Epithelial cell of prostate (primary cell): ENCODE measurements at regions not wholly inside any gene's neighbourhood (a gene's known extent, or its start where the extent isn't known, plus 50 kb on each side); places are given as distances from the start of the nearest gene placed in this dataset.
"Not testable (repeated sequence)": the region's sequence is repeated elsewhere in the genome, so short reads cannot be mapped to it uniquely, and the experiment has no call there.

Source experiments
- DNase-seq: peaks from one replicate; pipeline ENCODE4 v3.0.0-alpha.2; 2011; ENCODE audit warnings: low read depth, low spot score
- H3K27ac ChIP-seq: fragments of 450-650 bp; 2 replicates; pipeline ENCODE4 v1.5.1; 2017; ENCODE audit warnings: mild to moderate bottlenecking

GRCh38 chr4:12534684-12535083, 949.5 kb downstream of the RAB28 start:
- DNase-seq, result no peak
- H3K27ac ChIP-seq, result no peak overlapping the region

GRCh38 chr4:12519426-12519825, 964.7 kb downstream of the RAB28 start:
- no peak for DNase-seq
- no peak overlapping the region for H3K27ac ChIP-seq

DNA sequence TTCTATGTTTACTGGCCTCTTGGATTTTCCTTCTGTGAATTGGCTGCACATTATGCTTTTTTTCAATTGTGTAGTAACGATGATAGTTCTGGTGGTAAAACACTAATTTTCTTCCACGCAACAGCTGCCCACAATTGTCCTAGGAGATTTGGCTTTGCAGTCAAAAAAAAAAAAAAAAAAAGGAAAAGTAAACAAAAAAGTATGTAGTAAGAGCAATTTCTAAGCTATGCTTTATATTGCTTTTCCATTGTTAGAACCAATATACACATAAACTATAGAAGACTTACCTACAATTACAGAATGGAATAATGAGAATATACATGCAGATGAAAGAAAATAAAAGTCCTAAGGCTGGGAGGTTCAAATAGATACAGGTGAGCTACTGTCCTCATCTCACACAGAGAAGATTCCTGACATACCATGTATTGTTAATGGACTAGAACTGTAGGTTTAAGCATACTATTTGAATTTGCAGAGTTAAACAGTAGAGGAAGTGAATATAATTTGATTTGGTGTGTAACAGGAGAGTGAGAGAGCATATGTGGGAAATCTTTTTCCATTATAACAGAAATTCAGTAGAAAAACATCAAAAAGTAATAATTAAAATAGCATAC, 976.2 kb downstream of the RAB28 start:
- DNase-seq, result no peak
- no peak overlapping the region for H3K27ac ChIP-seq

DNA sequence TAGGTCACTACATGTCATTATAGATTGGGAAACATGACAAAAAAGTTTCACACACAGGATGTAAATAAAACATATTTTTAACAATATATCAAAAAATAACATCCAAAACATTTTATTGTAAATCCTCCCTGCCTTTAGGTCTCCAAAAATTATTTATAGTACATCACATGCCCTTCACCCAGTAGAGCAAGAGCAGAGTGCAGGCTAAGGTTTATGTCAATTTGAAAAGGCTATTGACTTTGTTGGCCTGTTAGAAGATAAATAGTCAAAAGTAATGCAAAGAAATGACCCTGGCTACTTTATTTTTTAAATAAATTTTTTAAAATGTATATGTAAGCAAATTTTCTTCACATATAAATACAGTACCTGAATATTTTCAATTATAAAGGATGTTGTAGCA, 983.7 kb downstream of the RAB28 start:
- no peak overlapping the region for H3K27ac ChIP-seq

DNA sequence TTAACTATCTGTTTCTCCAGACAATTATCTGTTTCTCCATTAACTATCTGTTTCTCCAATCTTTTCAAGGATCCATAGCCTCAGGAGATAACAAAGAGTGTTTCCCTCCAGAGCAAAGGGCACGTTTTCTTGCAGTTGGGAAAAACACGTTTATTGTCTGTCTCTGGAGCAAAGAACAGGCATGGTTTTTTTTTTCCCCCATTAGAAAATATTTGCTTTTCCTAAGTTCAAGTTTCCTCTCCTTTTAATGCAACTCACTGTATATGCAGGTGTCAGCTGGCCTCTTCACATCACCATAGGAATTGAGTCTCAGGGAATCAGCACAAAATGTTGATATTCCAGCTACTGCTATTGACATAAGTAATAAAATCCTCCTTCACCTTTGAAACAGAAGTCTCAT, 984.4 kb downstream of the RAB28 start:
- H3K27ac ChIP-seq, result no peak overlapping the region
- no peak for DNase-seq

More for the DNA sequence above, 983.7 kb downstream of the RAB28 start:
- DNase-seq, result no peak

DNA sequence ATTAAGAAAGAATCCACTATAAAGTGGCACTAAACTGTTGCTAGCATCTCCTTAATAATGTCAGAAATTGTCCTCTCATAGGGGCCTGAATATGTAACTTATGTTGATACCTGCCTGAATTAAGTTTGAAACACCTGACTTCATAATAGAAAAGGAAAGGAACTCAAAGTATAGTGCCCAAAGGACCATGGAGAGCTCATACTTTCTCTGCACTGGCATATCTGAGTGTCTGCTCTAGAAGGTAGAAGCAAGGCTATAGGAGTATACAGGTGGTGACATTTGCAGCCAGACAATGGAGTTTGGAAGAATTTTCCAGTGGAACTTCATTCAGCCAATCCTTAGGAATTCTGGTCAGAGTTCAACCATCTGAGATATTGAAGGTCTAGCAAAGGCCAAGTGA, 988.9 kb downstream of the RAB28 start:
- no peak for DNase-seq
- no peak overlapping the region for H3K27ac ChIP-seq

DNA sequence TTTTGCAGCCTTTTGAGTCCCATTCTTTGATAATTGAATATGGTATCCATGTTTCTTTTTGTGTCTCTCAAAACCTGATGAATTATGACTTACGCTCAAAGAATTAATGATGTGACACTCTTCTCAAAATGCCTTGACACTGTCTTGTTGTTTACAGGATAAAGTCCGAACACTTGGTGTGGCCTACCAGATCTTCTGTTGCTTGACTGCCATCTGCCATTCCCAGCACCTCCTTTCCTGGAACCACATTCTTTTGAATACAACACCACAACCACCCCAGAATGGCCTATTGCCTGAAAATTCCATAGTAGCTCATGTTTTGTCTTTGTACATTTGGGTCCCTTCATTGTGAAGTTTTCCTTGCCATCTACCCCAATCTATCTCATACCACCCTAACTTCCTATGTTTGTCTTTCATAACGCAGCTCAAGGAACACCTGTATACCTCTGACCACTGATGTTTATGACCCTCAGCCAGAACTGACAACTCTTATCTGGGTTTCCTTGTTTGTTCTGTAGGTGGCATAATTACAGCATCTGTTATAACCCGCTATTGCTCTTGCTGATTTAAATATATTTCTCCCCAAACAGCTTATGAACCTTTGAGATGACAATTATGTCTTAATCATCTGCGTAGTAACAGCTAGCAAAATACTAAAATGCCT, 991.3 kb downstream of the RAB28 start:
- DNase-seq, result no peak
- no peak overlapping the region for H3K27ac ChIP-seq

- no peak overlapping the region for H3K27ac ChIP-seq
- DNase-seq, result no peak
These were observed 995.5 kb downstream of the RAB28 start for GRCh38 chr4:12488672-12489071.

- no peak for DNase-seq
- H3K27ac ChIP-seq, result no peak overlapping the region
These were observed 997.1 kb downstream of the RAB28 start for GRCh38 chr4:12487000-12487399.

DNA sequence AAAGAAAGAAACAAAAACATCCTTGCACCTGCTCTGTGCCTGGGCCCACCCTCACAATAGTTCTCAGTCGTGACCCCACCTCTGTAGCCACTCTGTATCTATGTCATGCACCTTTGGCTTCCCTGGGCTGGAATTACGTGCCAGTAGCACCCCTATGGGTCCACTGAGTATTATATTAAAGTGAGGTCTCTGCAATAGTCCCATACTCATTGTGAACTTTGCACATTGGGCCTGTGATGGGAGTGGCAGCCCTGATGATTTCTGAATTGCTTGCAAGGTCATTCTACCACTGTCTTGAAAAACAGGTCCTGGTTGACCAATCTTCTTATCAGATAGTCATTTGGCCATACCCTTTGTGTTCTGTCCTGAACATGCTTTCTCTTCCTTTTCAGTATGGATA, 1012.1 kb downstream of the RAB28 start:
- no peak for DNase-seq
- no peak overlapping the region for H3K27ac ChIP-seq

DNA sequence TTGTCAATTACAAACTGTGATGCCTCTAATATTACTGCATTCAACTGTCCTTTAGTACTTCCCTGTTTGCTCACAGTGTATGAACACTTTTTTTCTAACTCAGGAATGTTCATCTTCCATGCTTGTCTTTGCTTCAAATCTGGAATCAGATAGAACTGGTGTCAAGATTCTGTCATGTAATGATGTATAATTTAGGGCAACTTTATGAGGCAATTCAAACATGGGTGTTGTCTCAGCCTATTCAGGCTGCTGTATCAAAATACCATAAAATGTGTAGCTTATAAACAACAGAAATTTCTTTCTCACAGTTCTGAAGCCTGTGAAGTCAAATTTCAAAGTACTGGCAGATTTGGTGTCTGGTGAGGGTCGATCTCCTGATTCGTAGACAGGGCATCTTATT, 1012.9 kb downstream of the RAB28 start:
- DNase-seq, result no peak
- H3K27ac ChIP-seq, result no peak overlapping the region

GRCh38 chr4:12461576-12461975, 1022.6 kb downstream of the RAB28 start:
- not testable (repeated sequence) for DNase-seq, H3K27ac ChIP-seq

- DNase-seq, result no peak
These were observed 1025.0 kb downstream of the RAB28 start for GRCh38 chr4:12459126-12459525.

GRCh38 chr4:12458621-12459020, 1025.5 kb downstream of the RAB28 start:
- no peak overlapping the region for H3K27ac ChIP-seq
- peak; percentile 76 for DNase-seq

More at GRCh38 chr4:12459126-12459525, 1025.0 kb downstream of the RAB28 start:
- no peak overlapping the region for H3K27ac ChIP-seq

- DNase-seq, result no peak
These were observed 1023.6 kb upstream of the HS3ST1 start for GRCh38 chr4:12452291-12452690.

DNA sequence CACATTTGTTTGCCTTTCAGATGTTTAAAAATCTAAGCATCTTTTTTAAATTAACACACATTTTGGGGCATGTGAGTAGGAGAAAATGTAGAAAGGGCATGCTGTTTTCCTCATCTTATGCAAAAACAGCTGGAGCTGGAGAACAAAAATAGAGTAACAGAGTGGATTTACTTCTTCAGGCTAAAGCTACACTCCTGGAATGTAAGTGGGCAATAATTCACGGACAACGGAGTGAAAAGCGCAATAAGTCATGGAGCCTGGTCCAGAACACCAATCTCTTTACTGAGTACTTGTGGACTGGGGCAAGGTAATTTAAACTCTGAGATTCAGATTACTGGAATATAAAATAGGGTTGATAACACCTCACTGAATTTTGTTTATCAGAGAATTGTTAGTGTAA, 1018.8 kb upstream of the HS3ST1 start:
- H3K27ac ChIP-seq, result no peak overlapping the region
- DNase-seq, result no peak

More at GRCh38 chr4:12452291-12452690, 1023.6 kb upstream of the HS3ST1 start:
- H3K27ac ChIP-seq, result no peak overlapping the region

DNA sequence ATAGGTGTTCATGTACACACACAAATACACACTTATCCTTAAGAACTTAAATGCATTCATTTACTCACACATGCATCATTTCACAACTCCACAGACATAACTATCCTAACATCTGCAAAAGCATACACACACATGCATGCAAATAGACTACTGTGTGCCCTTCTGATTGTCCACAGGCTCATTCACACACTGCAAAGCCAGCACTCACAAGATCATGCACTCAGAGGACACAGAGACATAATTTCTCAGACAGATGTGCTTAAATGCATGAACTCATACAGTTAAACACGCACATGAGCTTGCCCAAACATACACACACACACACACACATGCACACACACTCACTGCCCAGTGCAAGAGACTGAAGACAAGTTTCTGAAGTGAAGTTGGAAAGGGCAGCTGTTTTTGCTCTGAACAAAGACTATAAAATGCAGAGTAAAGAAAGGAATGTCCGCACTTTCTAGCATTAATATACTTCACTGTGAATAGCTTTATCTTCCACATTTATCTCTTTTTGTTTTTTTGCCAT, 1018.0 kb upstream of the HS3ST1 start:
- no peak for DNase-seq
- H3K27ac ChIP-seq, result no peak overlapping the region

- no peak overlapping the region for H3K27ac ChIP-seq
- no peak for DNase-seq
These were observed 1017.6 kb upstream of the HS3ST1 start for GRCh38 chr4:12446256-12446655.

- no peak for DNase-seq
- no peak overlapping the region for H3K27ac ChIP-seq
These were observed 1017.1 kb upstream of the HS3ST1 start for GRCh38 chr4:12445711-12446235.

DNA sequence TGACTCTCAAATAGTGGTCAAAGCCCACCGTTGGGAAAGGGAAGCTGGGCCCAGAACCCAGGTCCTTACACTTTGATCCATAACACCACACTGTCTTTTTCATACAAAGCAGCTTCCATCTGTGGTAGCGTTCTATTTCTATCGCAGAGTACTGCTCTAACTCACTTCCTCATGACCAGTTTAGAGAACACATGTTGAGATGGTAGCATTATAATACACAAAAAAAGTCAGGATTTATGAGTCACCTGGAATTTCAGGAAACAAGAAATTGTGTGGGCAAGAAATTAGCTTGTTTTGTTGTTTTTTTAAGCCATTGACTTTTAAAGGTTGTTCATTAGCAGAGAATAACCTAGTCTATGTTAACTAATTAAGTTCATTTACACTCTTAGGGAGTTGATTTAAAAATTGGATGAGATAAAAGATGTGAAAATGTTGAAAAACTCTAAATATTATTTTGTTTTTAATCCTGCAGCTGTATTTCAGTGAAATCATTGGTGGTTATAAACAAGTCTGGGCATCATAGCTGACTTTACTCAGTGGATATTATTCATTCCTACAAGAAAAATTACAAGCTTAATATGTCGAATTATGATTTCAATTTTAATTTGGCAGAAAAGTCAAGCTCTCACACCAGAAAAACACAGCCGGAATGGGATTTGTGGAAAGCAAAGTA, 1011.1 kb upstream of the HS3ST1 start:
- peak overlapping the region; percentile 64 for H3K27ac ChIP-seq
- DNase-seq, result no peak

- not testable (repeated sequence) for DNase-seq, H3K27ac ChIP-seq
These were observed 1002.6 kb upstream of the HS3ST1 start for GRCh38 chr4:12431259-12431658.
